K562 (cell line): ENCODE measurements at regions not wholly inside any gene's neighbourhood (a gene's known extent, or its start where the extent isn't known, plus 50 kb on each side); places are given as distances from the start of the nearest gene placed in this dataset.

Experiments
- AFF1 ChIP-seq, 2 experiments: fragments of 450-650 bp; IDR thresholded peaks; 2 replicates each; pipeline ENCODE4 v1.6.1; 2018; ENCODE audit warnings: mild to moderate bottlenecking in 2 of 2, low read depth in 1 of 2; ENCODE audit not compliant: partially characterized antibody in 2 of 2
- CHD2 ChIP-seq: IDR thresholded peaks from 2 replicates; pipeline ENCODE4 v1.6.1; 2011; ENCODE audit warnings: low read depth, low read length
- DMBX1 ChIP-seq: fragments of 250-450 bp; sonication (Bioruptor Pico); IDR thresholded peaks from 2 replicates; pipeline ENCODE4 v1.8.0; 2022; ENCODE audit warnings: inconsistent platforms, mild to moderate bottlenecking, moderate library complexity, borderline replicate concordance
- E4F1 ChIP-seq: fragments of 250-450 bp; sonication (Bioruptor Pico); IDR thresholded peaks from 2 replicates; pipeline ENCODE4 v1.5.0; 2021; ENCODE audit warnings: mild to moderate bottlenecking, borderline replicate concordance
- FOXJ2 ChIP-seq: fragments of 200-800 bp; sonication (Bioruptor generic); IDR thresholded peaks from 2 replicates; pipeline ENCODE4 v1.6.1; 2016; ENCODE audit warnings: missing genetic modification characterization, missing compliant biosample characterization
- FOXK1 ChIP-seq: sonication (generic); formaldehyde crosslinking; IDR thresholded peaks from 2 replicates; pipeline ENCODE4 v1.8.0; 2022; ENCODE audit warnings: missing genetic modification reagents, mild to moderate bottlenecking, borderline replicate concordance
- ILK ChIP-seq: fragments of 450-650 bp; IDR thresholded peaks from 2 replicates; pipeline ENCODE4 v1.6.1; 2016; ENCODE audit warnings: missing genetic modification characterization, low read depth, mild to moderate bottlenecking, missing compliant biosample characterization, moderate library complexity, borderline replicate concordance
- MAFF ChIP-seq: IDR thresholded peaks from 2 replicates; pipeline ENCODE4 v1.6.1; 2012; ENCODE audit warnings: low read length, improper control_type of control experiment
- NR1H2 ChIP-seq: sonication (generic); formaldehyde crosslinking; IDR thresholded peaks from 2 replicates; pipeline ENCODE4 v1.4.0; 2020; ENCODE audit warnings: mild to moderate bottlenecking, missing genetic modification reagents
- POLR2AphosphoS2 ChIP-seq: IDR thresholded peaks from 2 replicates; pipeline ENCODE4 v1.6.1; 2012; ENCODE audit warnings: low read length, improper control_type of control experiment
- RNF2 ChIP-seq: sonication (generic); IDR thresholded peaks from 2 replicates; pipeline ENCODE4 v1.6.1; 2016
- SLC30A9 ChIP-seq: fragments of 250-450 bp; sonication (Bioruptor Pico); IDR thresholded peaks from 2 replicates; pipeline ENCODE4 v1.8.0; 2022; ENCODE audit warnings: mild to moderate bottlenecking, moderate library complexity
- SRSF1 ChIP-seq: fragments of 200-400 bp; formaldehyde crosslinking; IDR thresholded peaks from 2 replicates; pipeline ENCODE4 v1.6.1; 2017; ENCODE audit warnings: mild to moderate bottlenecking, low read depth, low read length, moderate library complexity
- ZBTB9 ChIP-seq: fragments of 450-650 bp; formaldehyde crosslinking; IDR thresholded peaks from 2 replicates; pipeline ENCODE4 v1.4.0; 2020; ENCODE audit warnings: mild to moderate bottlenecking, moderate library complexity
- ZC3H4 ChIP-seq: sonication (generic); formaldehyde crosslinking; IDR thresholded peaks from 2 replicates; pipeline ENCODE4 v1.9.0; 2021; ENCODE audit warnings: missing genetic modification reagents, borderline replicate concordance
- ZKSCAN3 ChIP-seq: fragments of 250-450 bp; sonication (Bioruptor Pico); IDR thresholded peaks from 2 replicates; pipeline ENCODE4 v1.4.0; 2020
- ZNF280A ChIP-seq: fragments of 450-650 bp; IDR thresholded peaks from 2 replicates; pipeline ENCODE4 v1.6.1; 2018; ENCODE audit warnings: mild to moderate bottlenecking, low read depth; ENCODE audit not compliant: partially characterized antibody
- ZNF76 ChIP-seq: fragments of 250-450 bp; sonication (Bioruptor Pico); IDR thresholded peaks from 2 replicates; pipeline ENCODE4 v1.4.0; 2020; ENCODE audit warnings: mild to moderate bottlenecking, moderate library complexity, borderline replicate concordance

GRCh38 chr12:93020631-93021597, 91.8 kb upstream of the EEA1 start (continued):
- TF ChIP-seq AFF1 (IDR thresholded peaks at IDR 0.05; ENCODE audit: low read depth in 1 of 2, partially characterized antibody in 2 of 2) (no peak), ZC3H4 (CRISPR knock-in tag) (no peak), RNF2 (no peak), FOXJ2 (tag) (no peak), NR1H2 (CRISPR knock-in tag) (no peak), MAFF (peak; percentile 37; the same call in 1 of the 2 replicates), ZNF76 (CRISPR knock-in tag) (no peak), POLR2AphosphoS2 (no peak), CHD2 (no peak), SRSF1 (no peak), ZKSCAN3 (CRISPR knock-in tag) (no peak), DMBX1 (CRISPR knock-in tag) (peak; percentile 18; the same call in 1 of the 2 replicates), SLC30A9 (CRISPR knock-in tag) (no peak), FOXK1 (no peak), ZNF280A (no peak), ZBTB9 (CRISPR knock-in tag) (no peak), ILK (tag) (no peak), E4F1 (no peak)
